RCC 7860 (cell line): ENCODE measurements at regions not wholly inside any gene's neighbourhood (a gene's known extent, or its start where the extent isn't known, plus 50 kb on each side); places are given as distances from the start of the nearest gene placed in this dataset.
"Not testable (repeated sequence)": the region's sequence is repeated elsewhere in the genome, so short reads cannot be mapped to it uniquely, and the experiment has no call there.

Experiments
- DNase-seq: peaks from one replicate; pipeline ENCODE4 v3.0.0-alpha.2; 2015; ENCODE audit warnings: low spot score
- FAIRE-seq: peaks from 2 replicates; lab custom pipeline; 2012; peaks lifted over from hg19 to GRCh38; lab: Jason Lieb, UNC

GRCh38 chr6:113211170-113211569 is 646.0 kb upstream of the MARCKS start:
- FAIRE-seq (no peak), DNase-seq (no peak)

DNA sequence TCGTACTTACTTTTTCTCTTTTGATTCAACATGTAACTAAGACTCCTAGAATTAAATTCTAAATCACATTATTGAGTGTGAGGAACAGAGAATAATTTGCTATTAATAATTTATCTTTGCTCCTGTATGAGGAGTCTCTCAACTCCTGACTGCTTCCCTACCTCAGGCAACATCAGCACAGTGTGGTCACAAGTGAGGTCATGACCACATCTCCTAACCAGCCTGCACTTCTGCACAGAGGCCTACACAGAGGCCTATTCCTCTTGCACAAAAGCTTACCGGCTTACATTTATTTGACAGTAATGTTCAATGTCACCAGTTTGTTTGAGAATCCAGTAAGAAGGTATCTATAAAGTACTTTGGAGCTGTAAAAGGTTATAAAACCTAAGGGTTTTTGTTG is 637.4 kb upstream of the MARCKS start:
- DNase-seq: no peak
- FAIRE-seq: no peak

- DNase-seq (no peak), FAIRE-seq (no peak)
These were observed 636.3 kb upstream of the MARCKS start for GRCh38 chr6:113220832-113221231.

DNA sequence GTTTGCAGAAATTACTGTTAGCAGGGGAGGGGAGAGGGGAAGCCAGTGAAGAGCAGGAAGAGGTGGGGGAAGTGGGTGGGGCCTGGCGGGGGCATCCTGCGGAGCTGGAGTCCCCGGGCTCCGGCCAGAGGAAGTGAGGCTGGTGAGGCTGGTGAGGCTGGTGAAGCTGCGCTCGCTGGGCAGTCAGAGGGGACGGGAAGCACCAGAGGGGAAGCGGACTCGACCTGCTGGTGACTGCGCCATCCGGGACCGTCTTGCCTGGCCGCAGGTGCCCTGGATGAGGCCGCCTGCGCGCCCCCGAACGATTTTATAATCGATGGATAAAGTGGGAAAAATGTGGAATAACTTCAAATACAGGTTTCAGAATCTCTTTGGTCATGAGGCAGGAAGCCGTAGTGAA is 635.3 kb upstream of the MARCKS start:
- DNase-seq (no peak), FAIRE-seq (no peak)

GRCh38 chr6:113246186-113246585 is 611.0 kb upstream of the MARCKS start:
- no peak for DNase-seq
- FAIRE-seq: no peak

DNA sequence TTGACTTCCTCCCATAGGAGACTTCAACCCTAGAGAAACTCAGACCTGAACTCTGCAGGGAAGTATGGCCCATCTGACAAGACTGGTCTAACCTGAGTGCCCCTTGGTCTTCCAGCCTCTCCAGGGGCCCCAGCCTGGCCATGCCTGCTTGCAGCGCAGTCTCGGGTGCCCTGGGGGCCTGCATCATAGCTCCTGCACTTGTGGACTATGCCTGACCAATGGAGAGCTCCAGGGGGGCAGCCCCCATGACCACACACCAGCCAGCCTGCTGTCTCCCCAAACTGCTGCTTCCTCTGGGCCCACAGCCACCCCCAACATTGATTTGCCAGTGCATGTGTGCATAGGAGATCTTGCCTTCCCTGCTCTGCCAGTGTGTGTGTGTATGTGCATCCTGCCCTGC is 608.6 kb upstream of the MARCKS start:
- DNase-seq (no peak), FAIRE-seq (no peak)

GRCh38 chr6:113254194-113254593 is 603.0 kb upstream of the MARCKS start:
- FAIRE-seq, DNase-seq: not testable (repeated sequence)

- FAIRE-seq (no peak), DNase-seq (no peak)
These were observed 598.4 kb upstream of the MARCKS start for GRCh38 chr6:113258771-113259170.

DNA sequence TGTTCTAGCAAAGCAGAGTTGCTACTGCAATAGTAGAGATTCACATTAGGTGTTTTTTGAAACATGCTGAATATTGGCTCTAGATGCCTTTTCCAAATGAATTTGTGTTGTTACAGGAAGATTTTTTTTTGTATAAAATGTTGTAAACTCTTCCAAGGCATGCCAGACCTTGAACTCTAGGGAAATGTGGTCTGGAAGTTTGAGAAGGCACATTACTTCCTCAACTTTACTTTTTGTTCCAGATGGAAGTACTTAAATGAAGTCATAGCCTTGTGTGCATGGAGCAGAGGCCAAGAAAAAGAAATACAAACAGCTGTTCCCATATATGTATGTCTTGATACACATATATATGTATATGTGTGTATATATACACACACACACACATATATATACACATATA is 585.7 kb upstream of the MARCKS start:
- DNase-seq (no peak), FAIRE-seq (no peak)

GRCh38 chr6:113276601-113277000 is 580.5 kb upstream of the MARCKS start:
- FAIRE-seq (no peak), DNase-seq (no peak)

DNA sequence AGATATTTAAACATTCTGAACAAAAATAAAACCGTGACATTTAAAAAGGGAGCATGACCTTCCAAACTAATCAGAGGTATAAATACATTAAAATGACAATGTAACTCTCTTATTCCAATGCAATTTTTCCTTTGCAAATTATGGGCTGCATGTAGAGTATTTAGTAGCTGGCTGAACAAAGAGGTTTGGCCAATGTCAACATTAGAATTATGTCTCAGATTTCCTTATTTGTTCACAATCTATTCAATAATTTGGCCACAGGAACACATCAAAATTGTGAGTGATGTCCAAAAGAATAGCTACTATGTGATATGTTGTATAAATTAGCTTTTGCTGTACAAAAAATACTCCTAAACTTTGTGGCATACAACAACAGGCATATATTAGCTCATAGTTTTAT is 580.0 kb upstream of the MARCKS start:
- DNase-seq: no peak
- no peak for FAIRE-seq

DNA sequence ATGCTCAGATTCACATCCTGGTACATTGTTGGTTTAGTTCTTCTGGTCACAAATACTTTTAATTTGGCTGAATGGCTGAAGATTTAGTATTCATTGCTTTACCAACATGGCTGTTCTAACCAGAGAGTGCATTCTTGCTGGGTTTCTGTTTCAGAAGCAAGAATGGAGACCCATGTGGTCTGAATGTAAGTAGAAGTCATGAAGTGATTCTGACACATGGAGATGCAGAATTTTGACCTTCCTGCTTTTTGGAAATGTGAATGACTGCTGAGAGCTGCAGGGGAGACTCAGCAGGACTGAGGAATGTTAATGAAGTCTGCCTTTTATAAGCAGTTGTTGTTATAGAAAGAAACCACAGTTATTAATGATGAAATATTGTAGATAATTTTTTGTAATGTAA is 576.1 kb upstream of the MARCKS start:
- DNase-seq (no peak), FAIRE-seq (no peak)

- DNase-seq: no peak
- FAIRE-seq: no peak
These were observed 575.7 kb upstream of the MARCKS start for GRCh38 chr6:113281431-113281830.

- DNase-seq: no peak
- FAIRE-seq: no peak
These were observed 569.7 kb upstream of the MARCKS start for GRCh38 chr6:113287396-113287795.

- no peak for FAIRE-seq
These were observed 568.7 kb upstream of the MARCKS start for GRCh38 chr6:113288409-113288808.

DNA sequence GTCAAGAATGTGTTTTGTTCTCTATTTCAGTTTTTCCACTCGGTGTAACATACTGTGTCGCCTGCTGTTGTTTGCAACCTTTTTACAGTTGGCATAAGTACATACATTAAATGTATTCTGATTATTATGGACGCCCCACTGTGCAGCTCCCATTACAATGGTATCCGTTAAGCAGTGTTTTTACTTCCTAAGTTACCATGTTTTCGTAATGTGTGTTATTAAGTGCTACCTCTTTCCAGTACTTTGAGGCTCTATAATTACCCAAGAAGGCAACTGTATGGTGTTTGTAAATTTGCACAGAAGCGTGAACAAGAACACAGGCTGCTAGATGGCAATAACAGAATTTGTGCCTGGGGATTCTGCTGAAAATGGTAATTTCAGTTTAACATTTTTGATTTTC is 568.0 kb upstream of the MARCKS start:
- DNase-seq: no peak
- FAIRE-seq: no peak

More at GRCh38 chr6:113288409-113288808, 568.7 kb upstream of the MARCKS start:
- DNase-seq: no peak

DNA sequence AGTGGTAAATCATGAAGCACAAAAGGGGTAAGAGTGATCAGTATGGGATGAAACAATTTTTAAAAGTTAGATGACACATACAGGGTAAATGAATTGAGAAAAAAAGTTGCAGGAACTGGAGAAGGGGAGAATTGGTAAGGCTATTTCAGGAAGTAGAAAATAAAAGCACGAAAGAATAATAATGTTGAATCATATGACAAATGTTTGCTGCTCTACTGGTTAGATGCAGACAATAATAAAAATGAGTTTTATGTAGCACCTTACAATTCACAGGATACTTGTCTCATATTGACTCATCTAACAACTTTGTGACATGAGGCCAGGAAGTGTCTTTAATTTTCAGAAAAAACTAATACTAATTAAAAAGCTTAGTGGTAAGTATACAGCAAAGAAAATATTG is 566.5 kb upstream of the MARCKS start:
- DNase-seq (no peak), FAIRE-seq (no peak)

DNA sequence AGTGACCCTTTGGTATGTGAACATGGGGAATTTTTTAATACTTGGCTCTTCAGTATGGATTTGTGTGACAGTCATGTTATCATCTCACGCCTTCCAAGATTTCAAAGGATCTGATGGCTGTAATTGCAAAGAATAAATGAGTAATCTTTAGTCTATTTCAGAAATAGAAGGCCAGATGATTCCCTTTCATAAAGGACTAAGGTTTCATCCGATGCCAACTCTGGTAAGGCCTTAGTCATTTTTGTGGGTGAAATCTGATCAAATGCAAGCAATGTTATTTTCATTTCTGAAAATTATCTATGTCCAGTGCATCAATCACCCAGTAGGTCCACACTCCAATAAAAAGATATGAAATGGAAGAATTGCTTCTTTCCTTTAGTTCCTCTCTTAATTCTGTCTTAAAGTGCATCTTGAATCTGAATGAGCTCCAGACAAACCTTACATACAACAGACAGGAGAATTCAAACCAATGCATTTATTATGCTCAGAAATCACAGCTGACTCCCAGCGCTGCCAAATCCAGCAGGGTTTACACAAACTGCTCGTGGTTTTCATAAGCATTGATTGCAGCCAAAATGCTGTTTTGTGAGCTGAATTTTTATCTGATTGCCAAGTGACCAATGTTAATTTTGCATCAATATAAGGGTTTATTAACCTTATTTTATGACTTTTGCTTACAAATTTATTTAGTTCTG is 565.2 kb upstream of the MARCKS start:
- DNase-seq (no peak), FAIRE-seq (no peak)

- FAIRE-seq (no peak), DNase-seq (no peak)
These were observed 564.3 kb upstream of the MARCKS start for GRCh38 chr6:113292646-113293422.

- FAIRE-seq: no peak
These were observed 563.8 kb upstream of the MARCKS start for GRCh38 chr6:113293423-113293740.

DNA sequence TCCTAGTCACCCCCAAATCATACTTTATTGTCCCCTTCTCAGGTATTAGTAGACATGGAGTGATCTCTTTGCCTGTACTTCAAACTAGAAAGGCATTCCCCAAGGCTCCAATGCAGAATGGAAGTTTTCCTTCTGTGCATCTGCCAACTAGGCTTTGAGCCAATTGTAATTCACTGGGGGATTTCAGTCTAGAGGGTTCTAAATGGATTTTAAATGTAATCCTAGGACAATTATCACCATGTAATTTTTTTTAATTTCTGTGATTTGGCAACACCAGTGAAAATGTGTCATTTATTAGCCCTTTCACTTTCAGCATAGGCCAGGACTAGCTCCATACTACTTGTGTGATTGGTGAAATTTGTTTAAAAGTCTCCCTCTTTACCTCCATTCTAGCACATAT is 557.6 kb upstream of the MARCKS start:
- no peak for FAIRE-seq

More at GRCh38 chr6:113293423-113293740, 563.8 kb upstream of the MARCKS start:
- DNase-seq: no peak

GRCh38 chr6:113301651-113302050 is 555.5 kb upstream of the MARCKS start:
- no peak for DNase-seq
- no peak for FAIRE-seq

More for the DNA sequence above, 557.6 kb upstream of the MARCKS start:
- DNase-seq: no peak

DNA sequence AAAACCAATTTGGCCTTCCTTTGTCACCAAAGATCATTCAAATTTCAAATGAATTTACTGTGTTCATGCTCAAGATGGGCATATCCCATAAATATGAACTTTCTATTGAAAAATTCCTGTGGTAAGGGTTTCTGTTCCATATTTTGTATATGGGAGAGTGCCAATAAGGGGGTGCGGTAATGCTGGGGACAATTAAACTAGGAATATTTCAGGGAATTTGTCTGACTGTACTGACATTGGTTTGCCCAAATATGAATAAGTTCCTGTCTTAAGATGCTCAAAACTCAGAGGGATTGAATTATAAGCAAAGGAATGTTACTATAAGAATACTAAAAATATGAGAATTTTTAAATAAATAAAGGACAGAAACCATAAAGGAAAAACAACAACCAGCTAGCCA is 553.0 kb upstream of the MARCKS start:
- DNase-seq (no peak), FAIRE-seq (no peak)
